K562 (cell line): ENCODE measurements at regions not wholly inside any gene's neighbourhood (a gene's known extent, or its start where the extent isn't known, plus 50 kb on each side); places are given as distances from the start of the nearest gene placed in this dataset.

ENCODE experiments used
- AFF4 ChIP-seq: sonication (generic); formaldehyde crosslinking; IDR thresholded peaks from 2 replicates; pipeline ENCODE4 v1.8.0; 2023; ENCODE audit warnings: mild to moderate bottlenecking, missing genetic modification reagents
- CC2D1A ChIP-seq: fragments of 450-650 bp; IDR thresholded peaks from 2 replicates; pipeline ENCODE4 v1.6.1; 2017; ENCODE audit warnings: mild to moderate bottlenecking
- CTCF ChIP-seq, 3 experiments: IDR thresholded peaks in 2 of 3; conservative IDR thresholded peaks in 1 of 3; 2 replicates each; pipeline ENCODE4 v1.5.1; 2011 to 2012; ENCODE audit warnings: low read length in 3 of 3, mild to moderate bottlenecking in 3 of 3, control low read depth in 2 of 3, improper control_type of control experiment in 1 of 3, inconsistent platforms in 1 of 3, low read depth in 1 of 3, mixed read lengths in 1 of 3, moderate library complexity in 1 of 3; ENCODE audit not compliant: insufficient read depth in 2 of 3
- FOXJ3 ChIP-seq: sonication (generic); formaldehyde crosslinking; IDR thresholded peaks from 2 replicates; pipeline ENCODE4 v1.4.0; 2020; ENCODE audit warnings: mild to moderate bottlenecking, missing genetic modification reagents
- FOXM1 ChIP-seq, 2 experiments: fragments of 450-650 bp in 1 of 2; sonication (generic) in 1 of 2; formaldehyde crosslinking in 1 of 2; IDR thresholded peaks; 2 replicates each; pipeline versions ENCODE4 v1.6.1 to v1.9.0; 2017 to 2022; ENCODE audit warnings: low read depth in 2 of 2, mild to moderate bottlenecking in 2 of 2, missing genetic modification reagents in 1 of 2, moderate library complexity in 1 of 2
- HNRNPUL1 ChIP-seq: fragments of 200-400 bp; formaldehyde crosslinking; IDR thresholded peaks from 2 replicates; pipeline ENCODE4 v1.6.1; 2017; ENCODE audit warnings: low read length
- KLF1 ChIP-seq: fragments of 450-650 bp; IDR thresholded peaks from 2 replicates; pipeline ENCODE4 v1.6.1; 2016; ENCODE audit warnings: missing genetic modification characterization, missing compliant biosample characterization
- MAX ChIP-seq: sonication (generic); formaldehyde crosslinking; IDR thresholded peaks from 2 replicates; pipeline ENCODE4 v1.9.0; 2022; ENCODE audit warnings: mild to moderate bottlenecking, missing genetic modification reagents
- PKNOX1 ChIP-seq: fragments of 450-650 bp; IDR thresholded peaks from 2 replicates; pipeline ENCODE4 v1.6.1; 2016
- TAF1 ChIP-seq: IDR thresholded peaks from 2 replicates; pipeline ENCODE4 v1.6.1; 2011; ENCODE audit warnings: mild to moderate bottlenecking, low read length, moderate library complexity; ENCODE audit not compliant: insufficient read depth, control insufficient read depth, severe bottlenecking; ENCODE audit errors: extremely low read depth
- TRIM25 ChIP-seq: fragments of 450-650 bp; IDR thresholded peaks from 2 replicates; pipeline ENCODE4 v1.7.0; 2016; ENCODE audit warnings: borderline replicate concordance
- ZBTB17 ChIP-seq: fragments of 450-650 bp; formaldehyde crosslinking; IDR thresholded peaks from 2 replicates; pipeline ENCODE4 v1.4.0; 2020; ENCODE audit warnings: mild to moderate bottlenecking
- ZBTB9 ChIP-seq: fragments of 450-650 bp; formaldehyde crosslinking; IDR thresholded peaks from 2 replicates; pipeline ENCODE4 v1.4.0; 2020; ENCODE audit warnings: mild to moderate bottlenecking, moderate library complexity

GRCh38 chr5:74408150-74409043 lies 232.1 kb downstream of the ENC1 start:
- no peak for TF ChIP-seq HNRNPUL1
- no peak for TF ChIP-seq ZBTB9 (CRISPR knock-in tag)
- no peak for TF ChIP-seq FOXJ3 (CRISPR knock-in tag)
- no peak for TF ChIP-seq AFF4 (CRISPR knock-in tag)
- TF ChIP-seq TRIM25, result no peak
- TF ChIP-seq MAX (CRISPR knock-in tag), result no peak
- TF ChIP-seq TAF1, result no peak
- no peak for TF ChIP-seq FOXM1 (IDR thresholded peaks at IDR 0.05; ENCODE audit: low read depth)
- TF ChIP-seq FOXM1 (CRISPR knock-in tag; IDR thresholded peaks at IDR 0.05; ENCODE audit: low read depth), result no peak
- no peak for TF ChIP-seq KLF1
- no peak for TF ChIP-seq CTCF (IDR thresholded peaks at IDR 0.05 in 2 of 3, conservative IDR thresholded peaks at IDR 0.05 in 1 of 3; ENCODE audit: insufficient read depth in 2 of 3, low read depth in 1 of 3, low read length in 3 of 3)
- TF ChIP-seq ZBTB17 (CRISPR knock-in tag), result no peak
- peak; percentile 94 for TF ChIP-seq PKNOX1
- TF ChIP-seq CC2D1A, result no peak
